GM12878 (cell line): ENCODE measurements at regions not wholly inside any gene's neighbourhood (a gene's known extent, or its start where the extent isn't known, plus 50 kb on each side); places are given as distances from the start of the nearest gene placed in this dataset.

Experiments used
- ATAC-seq: fragments of 200-7000 bp; cut with Tn5 transposase; 3 replicates; pipeline ENCODE4 v1.9.1; 2020; ENCODE audit warnings: mild to moderate bottlenecking, moderate library complexity
- BruUV-seq: library from RNA; stranded (reverse); fragments of 400-500 nt; replicated peaks from 2 replicates; lab custom pipeline; 2021; lab: Mats Ljungman, UMichigan
- CTCF ChIA-PET: fragments of 300-600 bp; sonication (Branson Sonifier 250); formaldehyde crosslinking; extraction: SDS; loops from one replicate; lab custom pipeline; 2021; ENCODE audit warnings: inconsistent platforms; lab: Yijun Ruan, JAX
- POLR2A ChIA-PET: fragments of 350-600 bp; formaldehyde crosslinking; extraction: SDS; loops from one replicate; lab custom pipeline; 2021; ENCODE audit warnings: inconsistent platforms; lab: Charles Lee
- RAD21 ChIA-PET: fragments of 300-600 bp; sonication (Branson Sonifier 250); formaldehyde crosslinking; loops from one replicate; lab custom pipeline; 2023; ENCODE audit warnings: antibody characterized with exemption; ENCODE audit not compliant: unreplicated experiment; lab: Charles Lee
- SMC1A ChIA-PET: fragments of 300-600 bp; sonication (Branson Sonifier 250); formaldehyde crosslinking; loops from one replicate; lab custom pipeline; 2023; ENCODE audit not compliant: unreplicated experiment, uncharacterized antibody; lab: Charles Lee
- DNase-seq: peaks from one replicate; pipeline ENCODE4 v3.0.0-alpha.2; 2011; ENCODE audit warnings: low read depth, low spot score
- FAIRE-seq: peaks from 3 replicates; lab custom pipeline; 2011; peaks lifted over from hg19 to GRCh38; lab: Jason Lieb, UNC
- H2AFZ ChIP-seq: 2 replicates; pipeline ENCODE4 v1.6.0; 2011; ENCODE audit warnings: low read depth, low read length, control low read depth; ENCODE audit not compliant: control insufficient read depth
- H3K27ac ChIP-seq: 2 replicates; pipeline ENCODE4 v1.5.1; 2011; ENCODE audit warnings: control low read depth; ENCODE audit not compliant: control insufficient read depth, insufficient read depth
- H3K27me3 ChIP-seq, 2 experiments: replicated peaks in 1 of 2; 2 replicates each; pipeline versions ENCODE4 v1.6.0 to v1.6.1; 2011; ENCODE audit warnings: low read length in 1 of 2; ENCODE audit not compliant: control insufficient read depth in 2 of 2, insufficient read depth in 2 of 2
- H3K36me3 ChIP-seq, 2 experiments: 2 replicates each; pipeline ENCODE4 v1.5.1; 2011; ENCODE audit warnings: low read length in 1 of 2; ENCODE audit not compliant: control insufficient read depth in 2 of 2, insufficient read depth in 2 of 2
- H3K4me1 ChIP-seq: 2 replicates; pipeline ENCODE4 v1.6.1; 2011; ENCODE audit warnings: mild to moderate bottlenecking, low read length, moderate library complexity, mixed read lengths; ENCODE audit not compliant: control insufficient read depth, insufficient read depth
- H3K4me2 ChIP-seq: 2 replicates; pipeline ENCODE4 v1.6.0; 2011; ENCODE audit warnings: control low read depth; ENCODE audit not compliant: control insufficient read depth, insufficient read depth
- H3K4me3 ChIP-seq: fragments of 200-600 bp; sonication (generic); 2 replicates; pipeline ENCODE4 v1.5.1; 2016
- H3K79me2 ChIP-seq: 2 replicates; pipeline ENCODE4 v1.6.0; 2011; ENCODE audit warnings: low read length; ENCODE audit not compliant: control insufficient read depth, insufficient read depth
- H3K9ac ChIP-seq: 2 replicates; pipeline ENCODE4 v1.8.0; 2011; ENCODE audit warnings: low read length, control low read depth, mixed read lengths; ENCODE audit not compliant: control insufficient read depth, insufficient read depth
- H3K9me3 ChIP-seq: replicated peaks from 3 replicates; pipeline ENCODE4 v1.5.1; 2011; ENCODE audit warnings: mild to moderate bottlenecking, low read length; ENCODE audit not compliant: control insufficient read depth, insufficient read depth
- H4K20me1 ChIP-seq: 2 replicates; pipeline ENCODE4 v1.6.0; 2011; ENCODE audit not compliant: control insufficient read depth, insufficient read depth
- NFYA ChIP-seq: IDR thresholded peaks from 2 replicates; pipeline ENCODE4 v1.6.1; 2011; ENCODE audit warnings: low read depth, mild to moderate bottlenecking, low read length, improper control_type of control experiment, borderline replicate concordance
- SP1 ChIP-seq: IDR thresholded peaks from one replicate; pipeline ENCODE4 v1.6.1; 2011; ENCODE audit warnings: low read depth, low read length
- WGBS: methylation state at CpG from one replicate; pipeline ENCODE4 v1.1.6; 2016; ENCODE audit warnings: low lambda C conversion rate; ENCODE audit not compliant: insufficient replicate concordance, insufficient coverage; ENCODE audit errors: missing lambda C conversion rate; 5-methylcytosine and 5-hydroxymethylcytosine counted together
- in situ Hi-C: fragments of 300-500 bp; cut with MboI; formaldehyde crosslinking; loops from 9 replicates; pipeline ENCODE4 v1.14.3; 2018; ENCODE audit warnings: mixed read lengths
- intact Hi-C: fragments of 100-400 bp; cut with micrococcal nuclease; formaldehyde crosslinking; loops from one replicate; pipeline ENCODE4 v1.14.2; 2022; ENCODE audit not compliant: unreplicated experiment

GRCh38 chr6:150544793-150545192 lies 54.9 kb upstream of the PLEKHG1 start:
- no peaks in the 10 kb centered on the region for H3K9me3 ChIP-seq
- H3K9ac ChIP-seq, result no peak overlapping the region
- RAD21 ChIA-PET, result no interaction called here
- FAIRE-seq (no peak), DNase-seq (no peak), ATAC-seq (no peak)
- intact Hi-C loops, result no loop called here
- H3K79me2 ChIP-seq, result no peaks in the 10 kb centered on the region
- no peak overlapping the region for H2AFZ ChIP-seq
- WGBS, result 39% methylated on average over 2 of the region's 2 CpGs
- no peak for TF ChIP-seq NFYA
- TF ChIP-seq, all 136 proteins: peak for 0
- ChIA-PET SMC1A (no interaction called here), CTCF (no interaction called here), POLR2A (no interaction called here)
- Histone ChIP-seq H4K20me1 (no peaks in the 10 kb centered on the region), H3K4me2 (no peak overlapping the region), H3K27ac (no peak overlapping the region), H3K27me3 (no peaks in the 10 kb centered on the region; a peak in 2 of 4 replicates), H3K4me1 (no peaks in the 10 kb centered on the region), H3K36me3 (no peaks in the 10 kb centered on the region), H3K4me3 (no peak overlapping the region)
- no TSS peak for BruUV-seq
- in situ Hi-C loops, result no loop called here

GRCh38 chr6:150546457-150546856 lies 53.2 kb upstream of the PLEKHG1 start:
- no peaks in the 10 kb centered on the region for H3K9me3 ChIP-seq
- no peak overlapping the region for H3K27ac ChIP-seq
- H3K36me3 ChIP-seq, result no peaks in the 10 kb centered on the region
- H3K9ac ChIP-seq, result no peak overlapping the region
- no TSS peak for BruUV-seq
- ChIA-PET CTCF (interaction anchor here (0.6 kb wide), 1 partner anchor 104 kb away, joined by 3 read pairs; no protein-coding TSS in a partner anchor), POLR2A (no interaction called here), SMC1A (no interaction called here), RAD21 (interaction anchor here (1.0 kb wide), 1 partner anchor 111 kb away, joined by 3 read pairs; no protein-coding TSS in a partner anchor)
- H2AFZ ChIP-seq, result no peak overlapping the region
- no peak overlapping the region for H3K4me2 ChIP-seq
- intact Hi-C loops (no loop called here), in situ Hi-C loops (no loop called here)
- no peaks in the 10 kb centered on the region for H3K4me1 ChIP-seq
- DNase-seq (no peak), ATAC-seq (no peak), FAIRE-seq (no peak)
- TF ChIP-seq SP1, result no peak
- H3K27me3 ChIP-seq, result no peaks in the 10 kb centered on the region; a peak in 2 of 4 replicates
- 42% methylated on average over 7 of the region's 7 CpGs for WGBS
- H4K20me1 ChIP-seq, result no peaks in the 10 kb centered on the region
- H3K4me3 ChIP-seq, result no peak overlapping the region
- H3K79me2 ChIP-seq, result no peaks in the 10 kb centered on the region
